ENCODE measurements at regions not wholly inside any gene's neighbourhood (a gene's known extent, or its start where the extent isn't known, plus 50 kb on each side); places are given as distances from the start of the nearest gene placed in this dataset.

GRCh38 chr4:144449611-144450010, 196.3 kb upstream of the HHIP start:
- FAIRE-seq = no peak
- Histone ChIP-seq H3K27ac (ENCODE audit: low read depth, low read length) (no peak overlapping the region), H3K14ac (ENCODE audit: insufficient read length) (no peak overlapping the region), H3K18ac (ENCODE audit: extremely low read depth, low read length) (no peak overlapping the region), H2BK12ac (ENCODE audit: low read depth, low read length) (no peak overlapping the region), H3K23me2 (ENCODE audit: low read depth, low read length) (no peaks in the 10 kb centered on the region), H2BK120ac (replicated peaks; ENCODE audit: low read depth, low read length) (no peak overlapping the region), H3K9me3 (ENCODE audit: insufficient read depth in 2 of 2, low read depth in 1 of 2, low read length in 1 of 2) (no peaks in the 10 kb centered on the region), H3K56ac (replicated peaks; ENCODE audit: insufficient read length, low read depth, low read length) (no peak overlapping the region), H4K8ac (ENCODE audit: extremely low read depth, insufficient read depth, low read length) (peak overlapping the region; percentile 57; the same call in 1 of the 2 replicates), H3K27me3 (replicated peaks in 1 of 4; ENCODE audit: control insufficient read depth in 3 of 4, extremely low read depth in 1 of 4, insufficient read depth in 3 of 4, low read length in 3 of 4) (no peaks in the 10 kb centered on the region), H3K4ac (replicated peaks; ENCODE audit: insufficient read length, low read depth, low read length) (no peak overlapping the region), H4K91ac (replicated peaks; ENCODE audit: insufficient read length, low read length) (no peak overlapping the region), H2BK20ac (ENCODE audit: low read length) (no peak overlapping the region), H3K4me3 (ENCODE audit: extremely low read depth in 1 of 4, insufficient read depth in 2 of 4, low read depth in 3 of 4, low read length in 4 of 4) (no peak overlapping the region), H3K4me1 (replicated peaks in 1 of 4; ENCODE audit: control insufficient read depth in 3 of 4, insufficient read depth in 4 of 4, low read length in 3 of 4) (no peaks in the 10 kb centered on the region), H2AFZ (ENCODE audit: low read length) (no peak overlapping the region), H3K36me3 (ENCODE audit: control insufficient read depth in 2 of 4, insufficient read depth in 4 of 4, low read length in 3 of 4) (no peaks in the 10 kb centered on the region), H2BK15ac (ENCODE audit: low read length) (no peak overlapping the region), H4K20me1 (replicated peaks in 1 of 2; ENCODE audit: control insufficient read depth in 1 of 2, insufficient read depth in 2 of 2, low read length in 2 of 2) (no peaks in the 10 kb centered on the region), H3K23ac (ENCODE audit: insufficient read length) (no peak overlapping the region), H2BK5ac (ENCODE audit: low read depth, low read length) (no peak overlapping the region), H3K79me2 (ENCODE audit: control insufficient read depth in 1 of 2, insufficient read depth in 2 of 2, low read length in 2 of 2) (no peaks in the 10 kb centered on the region), H2AK5ac (ENCODE audit: low read depth, low read length) (no peak overlapping the region), H3K79me1 (ENCODE audit: low read depth, low read length) (no peaks in the 10 kb centered on the region), H3K9ac (replicated peaks in 1 of 4; ENCODE audit: extremely low read depth in 1 of 4, low read depth in 3 of 4, low read length in 3 of 4) (no peak overlapping the region), H3K4me2 (ENCODE audit: insufficient read depth in 1 of 2, low read depth in 2 of 2, low read length in 2 of 2) (no peak overlapping the region), H4K5ac (ENCODE audit: insufficient read length, low read depth, low read length) (no peak overlapping the region)
- no peak for DNase-seq (ENCODE audit: low read depth in 1 of 2, low spot score in 2 of 2)
- WGBS, 2 experiments (ENCODE audit: extremely low coverage in 1 of 2, insufficient coverage in 1 of 2, insufficient read length in 1 of 2, insufficient replicate concordance in 2 of 2, low coverage in 1 of 2, low lambda C conversion rate in 2 of 2, missing lambda C conversion rate in 1 of 2) = 92% methylated on average over 10 of the region's 10 CpGs; no CpG with 5 or more reads in 1 of the 2 experiments
- TF ChIP-seq SP4 (IDR thresholded peaks at IDR 0.05; ENCODE audit: low read length) (no peak), POLR2A (IDR thresholded peaks at IDR 0.05; ENCODE audit: control extremely low read depth in 1 of 2, low read depth in 2 of 2, low read length in 2 of 2) (no peak), CREB1 (IDR thresholded peaks at IDR 0.05) (no peak), POLR2AphosphoS5 (IDR thresholded peaks at IDR 0.05; ENCODE audit: low read depth, low read length) (no peak), TCF12 (IDR thresholded peaks at IDR 0.05; ENCODE audit: low read depth, low read length) (no peak), MAFK (IDR thresholded peaks at IDR 0.05; ENCODE audit: low read depth, low read length) (no peak), CTBP2 (IDR thresholded peaks at IDR 0.05; ENCODE audit: borderline replicate concordance, insufficient read depth, insufficient read length, low read length) (no peak), MAX (IDR thresholded peaks at IDR 0.05) (no peak), CBX8 (IDR thresholded peaks at IDR 0.05; ENCODE audit: borderline replicate concordance, low read depth, low read length) (no peak), RNF2 (IDR thresholded peaks at IDR 0.05; ENCODE audit: borderline replicate concordance, low read depth, low read length, missing control alignments, poor library complexity, severe bottlenecking) (no peak), CHD1 (IDR thresholded peaks at IDR 0.05; ENCODE audit: low read depth, low read length) (no peak), SP1 (IDR thresholded peaks at IDR 0.05; ENCODE audit: low read depth, low read length) (no peak), SAP30 (IDR thresholded peaks at IDR 0.05; ENCODE audit: insufficient read depth, insufficient replicate concordance, low read length) (no peak), KDM4A (IDR thresholded peaks at IDR 0.05; ENCODE audit: low read depth, low read length, severe bottlenecking) (no peak)
- ChIA-PET CTCF (ENCODE audit: partially characterized antibody) (no interaction called here), POLR2A (ENCODE audit: partially characterized antibody) (no interaction called here)

Data from H1 (cell line).